ENCODE measurements at regions not wholly inside any gene's neighbourhood (a gene's known extent, or its start where the extent isn't known, plus 50 kb on each side); places are given as distances from the start of the nearest gene placed in this dataset.

DNA sequence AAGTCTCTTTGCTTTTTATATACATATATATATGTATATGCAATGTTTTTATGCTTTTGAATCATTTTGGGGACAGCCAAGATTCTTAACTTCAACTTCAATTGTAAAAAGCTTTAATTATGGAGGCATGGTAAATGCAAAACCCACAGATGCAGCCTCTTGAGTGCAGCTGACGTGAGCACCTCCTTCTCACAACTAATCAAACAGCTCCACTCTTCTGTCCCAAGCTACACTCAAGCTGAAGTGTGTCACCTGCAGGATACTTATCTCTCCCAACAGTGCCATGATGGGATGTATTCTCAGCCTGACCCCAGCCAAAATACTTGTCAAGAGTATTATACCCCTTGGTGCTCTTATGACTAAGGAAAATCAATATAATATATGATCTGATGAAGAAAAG lies 60.7 kb upstream of the BLTP1 start:
- ChIA-PET CTCF (no interaction called here), POLR2A (ENCODE audit: unreplicated experiment) (no interaction called here)
- DNase-seq, result no peak
- Histone ChIP-seq H3K9ac (ENCODE audit: low read length) (no peak overlapping the region), H3K36me3 (ENCODE audit: low read depth, low read length) (no peaks in the 10 kb centered on the region), H3K27me3 (ENCODE audit: low read length) (no peaks in the 10 kb centered on the region), H3K27ac (ENCODE audit: low read length) (no peak overlapping the region), H3F3A (ENCODE audit: low read length, unreplicated experiment) (no peaks in the 10 kb centered on the region), H3K4me3 (ENCODE audit: low read length) (no peak overlapping the region), H3K79me2 (ENCODE audit: low read length) (no peaks in the 10 kb centered on the region), H3K9me2 (replicated peaks; ENCODE audit: low read length) (no peaks in the 10 kb centered on the region), H3K9me3 (ENCODE audit: low read length) (no peaks in the 10 kb centered on the region), H4K20me1 (ENCODE audit: low read length) (no peaks in the 10 kb centered on the region), H3K4me2 (ENCODE audit: low read length) (no peak overlapping the region), H2AFZ (ENCODE audit: low read length) (no peak overlapping the region), H3K4me1 (ENCODE audit: insufficient read depth, low read length) (no peaks in the 10 kb centered on the region)
- no TSS peak for BruUV-seq (replicated peaks)
- TF ChIP-seq, protein P1, sequence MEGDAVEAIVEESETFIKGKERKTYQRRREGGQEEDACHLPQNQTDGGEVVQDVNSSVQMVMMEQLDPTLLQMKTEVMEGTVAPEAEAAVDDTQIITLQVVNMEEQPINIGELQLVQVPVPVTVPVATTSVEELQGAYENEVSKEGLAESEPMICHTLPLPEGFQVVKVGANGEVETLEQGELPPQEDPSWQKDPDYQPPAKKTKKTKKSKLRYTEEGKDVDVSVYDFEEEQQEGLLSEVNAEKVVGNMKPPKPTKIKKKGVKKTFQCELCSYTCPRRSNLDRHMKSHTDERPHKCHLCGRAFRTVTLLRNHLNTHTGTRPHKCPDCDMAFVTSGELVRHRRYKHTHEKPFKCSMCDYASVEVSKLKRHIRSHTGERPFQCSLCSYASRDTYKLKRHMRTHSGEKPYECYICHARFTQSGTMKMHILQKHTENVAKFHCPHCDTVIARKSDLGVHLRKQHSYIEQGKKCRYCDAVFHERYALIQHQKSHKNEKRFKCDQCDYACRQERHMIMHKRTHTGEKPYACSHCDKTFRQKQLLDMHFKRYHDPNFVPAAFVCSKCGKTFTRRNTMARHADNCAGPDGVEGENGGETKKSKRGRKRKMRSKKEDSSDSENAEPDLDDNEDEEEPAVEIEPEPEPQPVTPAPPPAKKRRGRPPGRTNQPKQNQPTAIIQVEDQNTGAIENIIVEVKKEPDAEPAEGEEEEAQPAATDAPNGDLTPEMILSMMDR (conservative IDR thresholded peaks at IDR 0.05; ENCODE audit: low read depth, low read length), result no peak
- TF ChIP-seq EZH2 (IDR thresholded peaks at IDR 0.05; ENCODE audit: low read length, unreplicated experiment), result no peak
- TF ChIP-seq EZH2phosphoT487 (IDR thresholded peaks at IDR 0.05; ENCODE audit: borderline replicate concordance, low read length), result no peak
- intact Hi-C loops (cut with micrococcal nuclease), result no loop called here
- no peak for ATAC-seq

DNA sequence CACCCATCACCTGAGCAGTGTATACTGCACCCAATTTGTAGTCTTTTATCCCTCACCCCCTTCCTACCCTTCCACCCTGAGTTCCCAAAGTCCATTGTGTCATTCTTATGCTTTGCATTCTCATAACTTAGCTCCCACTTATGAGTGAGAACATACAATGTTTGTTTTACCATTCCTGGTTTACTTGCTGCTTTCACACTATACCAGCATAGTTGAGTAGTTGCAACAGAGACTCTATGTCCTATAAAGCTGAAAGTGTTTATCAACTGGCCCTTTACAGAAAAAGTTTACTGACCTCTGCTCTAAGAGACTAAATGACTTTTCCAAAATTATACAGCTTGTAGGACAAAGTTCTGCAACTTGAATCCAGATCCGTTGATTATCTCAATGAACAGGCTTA lies 61.1 kb upstream of the BLTP1 start:
- DNase-seq (no peak), ATAC-seq (no peak)
- no peaks in the 10 kb centered on the region for H3K4me1 ChIP-seq (ENCODE audit: insufficient read depth, low read length)
- ChIA-PET POLR2A (ENCODE audit: unreplicated experiment) (no interaction called here), CTCF (no interaction called here)
- BruUV-seq (replicated peaks), result no TSS peak
- H3K4me3 ChIP-seq (ENCODE audit: low read length), result no peak overlapping the region
- intact Hi-C loops (cut with micrococcal nuclease), result no loop called here
- H3K27me3 ChIP-seq (ENCODE audit: low read length), result no peaks in the 10 kb centered on the region
- H3K79me2 ChIP-seq (ENCODE audit: low read length), result no peaks in the 10 kb centered on the region
- H3F3A ChIP-seq (ENCODE audit: low read length, unreplicated experiment), result no peaks in the 10 kb centered on the region
- H2AFZ ChIP-seq (ENCODE audit: low read length), result no peak overlapping the region
- H3K27ac ChIP-seq (ENCODE audit: low read length), result no peak overlapping the region
- H3K9me3 ChIP-seq (ENCODE audit: low read length), result no peaks in the 10 kb centered on the region
- no peak overlapping the region for H3K9ac ChIP-seq (ENCODE audit: low read length)
- no peak for TF ChIP-seq EZH2 (IDR thresholded peaks at IDR 0.05; ENCODE audit: low read length, unreplicated experiment)
- TF ChIP-seq EZH2phosphoT487 (IDR thresholded peaks at IDR 0.05; ENCODE audit: borderline replicate concordance, low read length), result no peak
- TF ChIP-seq, protein P1 (conservative IDR thresholded peaks at IDR 0.05; ENCODE audit: low read depth, low read length), result no peak
- no peaks in the 10 kb centered on the region for H4K20me1 ChIP-seq (ENCODE audit: low read length)
- H3K4me2 ChIP-seq (ENCODE audit: low read length), result no peak overlapping the region
- H3K36me3 ChIP-seq (ENCODE audit: low read depth, low read length), result no peaks in the 10 kb centered on the region
- H3K9me2 ChIP-seq (replicated peaks; ENCODE audit: low read length), result no peaks in the 10 kb centered on the region

DNA sequence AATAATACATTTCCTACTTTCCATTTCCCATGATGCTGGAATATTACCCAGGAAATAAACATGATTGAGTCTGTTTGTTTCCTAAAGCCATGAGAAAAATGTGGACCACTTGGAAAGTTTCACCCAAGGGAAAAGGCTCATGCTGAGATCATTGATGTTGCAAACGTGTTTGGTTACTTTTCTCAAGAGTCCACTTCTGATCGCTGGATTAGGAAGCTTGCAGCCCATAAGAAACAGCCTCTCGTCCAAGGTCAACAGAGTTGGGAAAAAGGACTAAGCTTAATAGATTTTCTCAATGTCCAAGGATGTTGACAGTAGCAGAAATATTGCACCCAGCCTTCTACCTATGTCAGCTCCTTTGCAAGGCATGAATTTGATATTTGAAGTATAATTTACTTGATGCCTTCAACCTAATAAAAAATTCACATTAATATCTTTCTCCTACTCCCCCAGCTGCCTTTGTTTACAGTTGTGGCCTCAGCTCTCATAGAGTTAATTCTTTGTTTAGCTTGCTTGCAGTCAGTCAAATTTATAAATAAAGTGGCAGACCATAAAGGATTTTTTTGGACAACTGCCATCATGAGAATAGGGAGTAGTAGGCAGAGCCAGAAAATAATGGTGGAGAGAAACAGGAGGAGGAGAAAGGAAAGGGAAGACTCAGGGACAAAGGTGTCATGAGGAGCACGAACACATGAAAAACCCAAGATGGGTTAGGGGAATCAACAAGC lies 65.6 kb upstream of the BLTP1 start:
- Histone ChIP-seq H3K9ac (ENCODE audit: low read length) (no peak overlapping the region), H4K20me1 (ENCODE audit: low read length) (no peaks in the 10 kb centered on the region), H3K9me3 (ENCODE audit: low read length) (no peaks in the 10 kb centered on the region), H3K79me2 (ENCODE audit: low read length) (no peaks in the 10 kb centered on the region), H2AFZ (ENCODE audit: low read length) (no peak overlapping the region), H3K4me1 (ENCODE audit: insufficient read depth, low read length) (no peaks in the 10 kb centered on the region), H3K36me3 (ENCODE audit: low read depth, low read length) (no peaks in the 10 kb centered on the region), H3F3A (ENCODE audit: low read length, unreplicated experiment) (no peaks in the 10 kb centered on the region), H3K4me2 (ENCODE audit: low read length) (no peak overlapping the region), H3K4me3 (ENCODE audit: low read length) (no peak overlapping the region), H3K27me3 (ENCODE audit: low read length) (peaks cover 2% of the 10 kb centered on the region; the same call in 1 of the 2 replicates), H3K27ac (ENCODE audit: low read length) (no peak overlapping the region), H3K9me2 (replicated peaks; ENCODE audit: low read length) (no peaks in the 10 kb centered on the region)
- DNase-seq (no peak), ATAC-seq (no peak)
- no TSS peak for BruUV-seq (replicated peaks)
- CTCF ChIA-PET, result no interaction called here
- POLR2A ChIA-PET (ENCODE audit: unreplicated experiment), result no interaction called here
- TF ChIP-seq, protein P1 (conservative IDR thresholded peaks at IDR 0.05; ENCODE audit: low read depth, low read length), result no peak
- no peak for TF ChIP-seq EZH2 (IDR thresholded peaks at IDR 0.05; ENCODE audit: low read length, unreplicated experiment)
- TF ChIP-seq EZH2phosphoT487 (IDR thresholded peaks at IDR 0.05; ENCODE audit: borderline replicate concordance, low read length), result no peak
- intact Hi-C loops (cut with micrococcal nuclease), result no loop called here

Measured in PC-3 (cell line).